Keratinocyte (primary cell): ENCODE measurements at regions not wholly inside any gene's neighbourhood (a gene's known extent, or its start where the extent isn't known, plus 50 kb on each side); places are given as distances from the start of the nearest gene placed in this dataset.

ENCODE experiments used
- DNase-seq: peaks from one replicate; pipeline ENCODE4 v3.0.0-alpha.2; 2011; ENCODE audit warnings: low read depth, missing footprints, low spot score
- FAIRE-seq: peaks from 2 replicates; lab custom pipeline; 2011; peaks lifted over from hg19 to GRCh38; lab: Jason Lieb, UNC
- H2AFZ ChIP-seq: 2 replicates; pipeline ENCODE4 v1.6.0; 2012; ENCODE audit warnings: low read length, control low read depth, inconsistent platforms; ENCODE audit not compliant: control insufficient read depth
- H3K27ac ChIP-seq: 2 replicates; pipeline ENCODE4 v1.5.1; 2011; ENCODE audit warnings: low read length; ENCODE audit not compliant: control insufficient read depth, insufficient read depth
- H3K27me3 ChIP-seq: 3 replicates; pipeline ENCODE4 v1.6.0; 2011; ENCODE audit warnings: low read length; ENCODE audit not compliant: control insufficient read depth, insufficient read depth; ENCODE audit errors: extremely low read depth
- H3K36me3 ChIP-seq, 2 experiments: 2 replicates in 1 of 2; 3 replicates in 1 of 2; pipeline ENCODE4 v1.5.1; 2011; ENCODE audit warnings: low read length in 2 of 2, mild to moderate bottlenecking in 1 of 2; ENCODE audit not compliant: control insufficient read depth in 2 of 2, insufficient read depth in 2 of 2; ENCODE audit errors: extremely low read depth in 1 of 2
- H3K4me1 ChIP-seq: 3 replicates; pipeline ENCODE4 v1.5.1; 2011; ENCODE audit warnings: low read length; ENCODE audit not compliant: control insufficient read depth, insufficient read depth; ENCODE audit errors: extremely low read depth
- H3K4me2 ChIP-seq: 3 replicates; pipeline ENCODE4 v1.6.0; 2011; ENCODE audit warnings: low read depth, low read length; ENCODE audit not compliant: control insufficient read depth, insufficient read depth; ENCODE audit errors: extremely low read depth
- H3K4me3 ChIP-seq, 3 experiments: fragments of 200-600 bp in 1 of 3; sonication (generic) in 1 of 3; 2 replicates in 2 of 3; 3 replicates in 1 of 3; pipeline ENCODE4 v1.5.1; 2011 to 2016; ENCODE audit warnings: low read length in 3 of 3, mild to moderate bottlenecking in 3 of 3, control low read depth in 2 of 3, inconsistent platforms in 1 of 3, low read depth in 1 of 3, mixed read lengths in 1 of 3, mixed run types in 1 of 3, moderate library complexity in 1 of 3; ENCODE audit not compliant: control insufficient read depth in 2 of 3, insufficient read depth in 2 of 3; ENCODE audit errors: extremely low read depth in 1 of 3
- H3K79me2 ChIP-seq: 2 replicates; pipeline ENCODE4 v1.6.0; 2012; ENCODE audit warnings: low read length; ENCODE audit not compliant: control insufficient read depth, insufficient read depth
- H3K9ac ChIP-seq: 3 replicates; pipeline ENCODE4 v1.6.0; 2011; ENCODE audit warnings: low read length; ENCODE audit not compliant: control insufficient read depth, insufficient read depth; ENCODE audit errors: extremely low read depth
- H3K9me1 ChIP-seq: 3 replicates; pipeline ENCODE4 v1.6.0; 2011; ENCODE audit warnings: low read length; ENCODE audit not compliant: control insufficient read depth, insufficient read depth; ENCODE audit errors: extremely low read depth
- H3K9me3 ChIP-seq: 2 replicates; pipeline ENCODE4 v1.5.1; 2012; ENCODE audit warnings: low read depth, low read length; ENCODE audit not compliant: control insufficient read depth
- H4K20me1 ChIP-seq: 3 replicates; pipeline ENCODE4 v1.6.0; 2011; ENCODE audit warnings: low read length; ENCODE audit not compliant: control insufficient read depth, insufficient read depth; ENCODE audit errors: extremely low read depth
- CTCF ChIP-seq, 3 experiments: IDR thresholded peaks in 1 of 3; conservative IDR thresholded peaks in 1 of 3; optimal IDR thresholded peaks in 1 of 3; 2 replicates in 2 of 3; 3 replicates in 1 of 3; pipeline versions ENCODE3 to v1.5.1; 2011; ENCODE audit warnings: low read length in 3 of 3, mild to moderate bottlenecking in 3 of 3, moderate library complexity in 2 of 3, control low read depth in 1 of 3, inconsistent platforms in 1 of 3; ENCODE audit not compliant: insufficient read depth in 2 of 3; ENCODE audit errors: extremely low read depth in 1 of 3
- EZH2 ChIP-seq: IDR thresholded peaks from one replicate; pipeline ENCODE4 v1.6.1; 2012; ENCODE audit warnings: inconsistent platforms, mild to moderate bottlenecking, low read length, moderate library complexity
- dilution Hi-C: fragments of 300-500 bp; cut with MboI; formaldehyde crosslinking; loops from one replicate; pipeline ENCODE4 v1.7.0; 2020; ENCODE audit warnings: low sequenced_read_pairs; ENCODE audit not compliant: extremely low pct_ligation_motif_present

GRCh38 chr3:96354106-96354505, 460.3 kb upstream of the EPHA6 start:
- H3K27ac ChIP-seq, result no peak overlapping the region
- TF ChIP-seq CTCF (optimal IDR thresholded peaks at IDR 0.05 in 1 of 3, IDR thresholded peaks at IDR 0.05 in 1 of 3, conservative IDR thresholded peaks at IDR 0.05 in 1 of 3; ENCODE audit: extremely low read depth in 1 of 3, insufficient read depth in 2 of 3, low read length in 3 of 3), result no peak
- no peak for TF ChIP-seq EZH2
- dilution Hi-C loops, result no loop called here

GRCh38 chr3:96354742-96355141, 459.7 kb upstream of the EPHA6 start:
- no peaks in the 10 kb centered on the region for H4K20me1 ChIP-seq
- no peak overlapping the region for H2AFZ ChIP-seq
- no peak overlapping the region for H3K9ac ChIP-seq
- TF ChIP-seq CTCF (optimal IDR thresholded peaks at IDR 0.05 in 1 of 3, IDR thresholded peaks at IDR 0.05 in 1 of 3, conservative IDR thresholded peaks at IDR 0.05 in 1 of 3; ENCODE audit: extremely low read depth in 1 of 3, insufficient read depth in 2 of 3, low read length in 3 of 3), result no peak
- TF ChIP-seq EZH2, result no peak
- H3K79me2 ChIP-seq, result no peaks in the 10 kb centered on the region
- dilution Hi-C loops, result no loop called here
- no peaks in the 10 kb centered on the region for H3K36me3 ChIP-seq
- H3K4me1 ChIP-seq, result peaks cover 4% of the 10 kb centered on the region
- peak; percentile 23 for FAIRE-seq
- no peaks in the 10 kb centered on the region for H3K27me3 ChIP-seq
- H3K4me3 ChIP-seq, result no peak overlapping the region
- no peaks in the 10 kb centered on the region for H3K9me3 ChIP-seq
- H3K27ac ChIP-seq, result no peak overlapping the region
- no peak overlapping the region for H3K4me2 ChIP-seq
- no peak for DNase-seq
- no peaks in the 10 kb centered on the region for H3K9me1 ChIP-seq

More at GRCh38 chr3:96354106-96354505, 460.3 kb upstream of the EPHA6 start:
- Histone ChIP-seq H3K9me3 (no peaks in the 10 kb centered on the region), H3K27me3 (no peaks in the 10 kb centered on the region), H3K9ac (no peak overlapping the region), H3K79me2 (no peaks in the 10 kb centered on the region), H3K4me2 (no peak overlapping the region), H3K36me3 (no peaks in the 10 kb centered on the region), H3K9me1 (no peaks in the 10 kb centered on the region), H3K4me1 (peaks cover 4% of the 10 kb centered on the region), H2AFZ (no peak overlapping the region), H4K20me1 (no peaks in the 10 kb centered on the region), H3K4me3 (no peak overlapping the region)
- FAIRE-seq (no peak), DNase-seq (no peak)
